GM18511 (cell line): ENCODE measurements at regions not wholly inside any gene's neighbourhood (a gene's known extent, or its start where the extent isn't known, plus 50 kb on each side); places are given as distances from the start of the nearest gene placed in this dataset.
"Not testable (repeated sequence)": the region's sequence is repeated elsewhere in the genome, so short reads cannot be mapped to it uniquely, and the experiment has no call there.

ENCODE experiments used
- ATAC-seq: cut with Tn5 transposase; IDR thresholded peaks from one replicate; pipeline ENCODE4 v1.9.1; 2021; ENCODE audit warnings: mild to moderate bottlenecking, moderate library complexity; ENCODE audit not compliant: unreplicated experiment

- no peak for ATAC-seq
Observed at GRCh38 chr12:97784904-97785303, 322.3 kb downstream of the RMST start.

GRCh38 chr12:97790281-97790680, 327.7 kb downstream of the RMST start:
- no peak for ATAC-seq

GRCh38 chr12:97797473-97797872, 334.9 kb downstream of the RMST start:
- no peak for ATAC-seq

- no peak for ATAC-seq
Observed at GRCh38 chr12:97800561-97800960, 338.0 kb downstream of the RMST start.

- ATAC-seq: no peak
Observed at GRCh38 chr12:97801471-97802059, 339.0 kb downstream of the RMST start.

GRCh38 chr12:97805146-97805545, 342.5 kb downstream of the RMST start:
- ATAC-seq: no peak

- no peak for ATAC-seq
Observed at GRCh38 chr12:97813301-97813700, 350.7 kb downstream of the RMST start.

- no peak for ATAC-seq
Observed at GRCh38 chr12:97821806-97822205, 359.2 kb downstream of the RMST start.

GRCh38 chr12:97835541-97835940, 372.9 kb downstream of the RMST start:
- ATAC-seq: no peak

GRCh38 chr12:97837401-97837800, 374.8 kb downstream of the RMST start:
- no peak for ATAC-seq

- no peak for ATAC-seq
Observed at GRCh38 chr12:97848051-97848450, 385.4 kb downstream of the RMST start.

GRCh38 chr12:97854477-97854876, 391.9 kb downstream of the RMST start:
- no peak for ATAC-seq

- ATAC-seq: no peak
Observed at GRCh38 chr12:97862072-97862471, 399.5 kb downstream of the RMST start.

GRCh38 chr12:97875064-97875463, 412.5 kb downstream of the RMST start:
- ATAC-seq: no peak

GRCh38 chr12:97876780-97877179, 414.2 kb downstream of the RMST start:
- no peak for ATAC-seq

- ATAC-seq: no peak
Observed at GRCh38 chr12:97877404-97877803, 414.8 kb downstream of the RMST start.

- ATAC-seq: no peak
Observed at GRCh38 chr12:97886511-97887176, 424.0 kb downstream of the RMST start.

GRCh38 chr12:97897881-97898280, 435.3 kb downstream of the RMST start:
- ATAC-seq: not testable (repeated sequence)

GRCh38 chr12:97899529-97899928, 436.9 kb downstream of the RMST start:
- ATAC-seq: no peak

- ATAC-seq: no peak
Observed at GRCh38 chr12:97899956-97900355, 437.4 kb downstream of the RMST start.

GRCh38 chr12:97903356-97903755, 440.8 kb downstream of the RMST start:
- no peak for ATAC-seq

- no peak for ATAC-seq
Observed at GRCh38 chr12:97907504-97907903, 444.9 kb downstream of the RMST start.

GRCh38 chr12:97910559-97910958, 448.0 kb downstream of the RMST start:
- ATAC-seq: no peak
